AG10803 (cell line): ENCODE measurements at regions not wholly inside any gene's neighbourhood (a gene's known extent, or its start where the extent isn't known, plus 50 kb on each side); places are given as distances from the start of the nearest gene placed in this dataset.

Experiments used
- DNase-seq: peaks from one replicate; pipeline ENCODE4 v3.0.0; 2010; ENCODE audit warnings: low read depth
- H3K4me3 ChIP-seq: 2 replicates; pipeline ENCODE4 v1.5.1; 2011; ENCODE audit warnings: mild to moderate bottlenecking, low read length, control low read depth
- TF ChIP-seq, protein P1 (sequence below): conservative IDR thresholded peaks from 2 replicates; pipeline ENCODE4 v1.5.1; 2011; ENCODE audit warnings: mild to moderate bottlenecking, low read length, control low read depth, inconsistent platforms

DNA sequence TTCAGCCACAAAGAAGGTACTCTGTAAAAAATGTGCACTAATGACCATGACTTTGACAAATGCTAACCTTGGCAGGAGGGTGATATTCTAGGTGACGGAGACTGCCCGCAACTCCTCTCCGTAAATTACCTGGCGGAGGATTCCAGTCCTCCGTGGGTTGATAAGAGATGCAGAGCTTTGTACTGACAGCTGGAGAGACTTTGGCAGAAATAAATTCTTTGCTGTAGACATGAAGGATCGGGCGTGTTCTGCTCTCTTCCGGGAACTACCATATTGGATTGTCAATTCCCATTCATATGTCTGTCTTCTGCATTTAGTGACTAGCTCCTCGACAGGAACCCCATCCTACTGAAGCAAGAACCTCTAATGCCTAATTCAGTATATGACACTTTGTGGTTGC lies 158.3 kb upstream of the KAZN start:
- TF ChIP-seq, protein P1, sequence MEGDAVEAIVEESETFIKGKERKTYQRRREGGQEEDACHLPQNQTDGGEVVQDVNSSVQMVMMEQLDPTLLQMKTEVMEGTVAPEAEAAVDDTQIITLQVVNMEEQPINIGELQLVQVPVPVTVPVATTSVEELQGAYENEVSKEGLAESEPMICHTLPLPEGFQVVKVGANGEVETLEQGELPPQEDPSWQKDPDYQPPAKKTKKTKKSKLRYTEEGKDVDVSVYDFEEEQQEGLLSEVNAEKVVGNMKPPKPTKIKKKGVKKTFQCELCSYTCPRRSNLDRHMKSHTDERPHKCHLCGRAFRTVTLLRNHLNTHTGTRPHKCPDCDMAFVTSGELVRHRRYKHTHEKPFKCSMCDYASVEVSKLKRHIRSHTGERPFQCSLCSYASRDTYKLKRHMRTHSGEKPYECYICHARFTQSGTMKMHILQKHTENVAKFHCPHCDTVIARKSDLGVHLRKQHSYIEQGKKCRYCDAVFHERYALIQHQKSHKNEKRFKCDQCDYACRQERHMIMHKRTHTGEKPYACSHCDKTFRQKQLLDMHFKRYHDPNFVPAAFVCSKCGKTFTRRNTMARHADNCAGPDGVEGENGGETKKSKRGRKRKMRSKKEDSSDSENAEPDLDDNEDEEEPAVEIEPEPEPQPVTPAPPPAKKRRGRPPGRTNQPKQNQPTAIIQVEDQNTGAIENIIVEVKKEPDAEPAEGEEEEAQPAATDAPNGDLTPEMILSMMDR, result no peak
- no peak for DNase-seq
- no peak overlapping the region for H3K4me3 ChIP-seq

DNA sequence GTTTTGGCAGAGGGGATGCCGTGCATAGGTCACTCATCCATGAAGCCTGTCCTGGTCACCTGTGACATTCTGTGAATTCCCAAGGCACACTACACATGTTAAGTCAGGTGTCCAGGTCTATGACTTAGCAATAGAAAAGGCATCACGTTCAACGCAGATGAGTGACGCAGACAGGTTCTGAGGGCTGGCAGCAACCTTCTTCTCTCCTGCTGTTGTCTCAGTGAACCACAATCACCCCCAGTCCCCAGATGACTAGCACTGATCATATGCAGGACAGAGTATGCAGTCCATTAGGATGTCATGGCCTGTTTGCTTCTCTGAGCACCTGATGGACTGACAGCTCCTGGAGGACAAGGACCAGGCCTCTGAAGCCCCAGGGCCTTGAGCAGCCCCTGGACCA lies 157.8 kb upstream of the KAZN start:
- no peak for DNase-seq
- TF ChIP-seq, protein P1, result no peak
- H3K4me3 ChIP-seq, result no peak overlapping the region

DNA sequence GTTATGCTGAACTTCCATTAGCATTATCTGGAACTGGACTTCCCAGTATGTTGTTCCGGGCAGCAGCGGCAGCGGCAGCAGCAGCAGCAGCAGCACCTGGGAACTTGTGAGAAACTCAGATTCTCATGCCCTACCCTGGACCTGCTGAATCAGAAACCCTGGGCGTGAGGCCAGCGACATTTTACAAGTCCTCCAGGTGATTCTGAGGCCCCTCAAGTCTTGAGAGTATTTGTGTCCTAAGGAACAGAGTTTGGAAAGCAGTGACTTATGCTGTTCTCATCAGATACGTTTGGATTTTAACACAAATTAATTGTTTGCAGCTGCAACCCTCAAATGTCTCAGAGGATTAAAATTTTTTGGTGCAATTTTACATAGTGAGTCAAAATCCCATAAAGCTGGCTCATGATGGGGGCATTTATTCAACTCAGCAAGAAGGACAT lies 157.2 kb upstream of the KAZN start:
- H3K4me3 ChIP-seq, result no peak overlapping the region
- DNase-seq, result peak; percentile 90
- TF ChIP-seq, protein P1, result no peak

DNA sequence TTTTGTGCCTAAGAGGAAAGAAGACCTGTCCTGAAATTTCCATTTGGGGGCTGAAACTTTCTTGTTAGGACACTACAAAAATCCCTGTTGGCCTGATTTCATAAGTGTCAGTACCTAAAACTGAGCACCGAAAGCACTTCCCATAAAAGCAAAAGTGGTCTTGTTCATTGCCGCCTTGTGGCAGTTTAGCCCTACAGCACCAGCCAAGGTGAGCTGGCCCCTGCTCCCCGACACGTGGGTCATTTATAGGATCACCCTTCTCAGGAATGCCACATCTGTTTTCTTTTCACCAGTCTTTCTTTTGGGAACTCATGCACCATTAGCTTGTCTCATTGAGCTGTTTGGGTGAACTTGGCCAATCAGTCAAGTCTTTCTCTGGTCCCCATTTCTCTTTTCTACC lies 155.8 kb upstream of the KAZN start:
- no peak overlapping the region for H3K4me3 ChIP-seq
- DNase-seq, result no peak
- TF ChIP-seq, protein P1, result no peak

DNA sequence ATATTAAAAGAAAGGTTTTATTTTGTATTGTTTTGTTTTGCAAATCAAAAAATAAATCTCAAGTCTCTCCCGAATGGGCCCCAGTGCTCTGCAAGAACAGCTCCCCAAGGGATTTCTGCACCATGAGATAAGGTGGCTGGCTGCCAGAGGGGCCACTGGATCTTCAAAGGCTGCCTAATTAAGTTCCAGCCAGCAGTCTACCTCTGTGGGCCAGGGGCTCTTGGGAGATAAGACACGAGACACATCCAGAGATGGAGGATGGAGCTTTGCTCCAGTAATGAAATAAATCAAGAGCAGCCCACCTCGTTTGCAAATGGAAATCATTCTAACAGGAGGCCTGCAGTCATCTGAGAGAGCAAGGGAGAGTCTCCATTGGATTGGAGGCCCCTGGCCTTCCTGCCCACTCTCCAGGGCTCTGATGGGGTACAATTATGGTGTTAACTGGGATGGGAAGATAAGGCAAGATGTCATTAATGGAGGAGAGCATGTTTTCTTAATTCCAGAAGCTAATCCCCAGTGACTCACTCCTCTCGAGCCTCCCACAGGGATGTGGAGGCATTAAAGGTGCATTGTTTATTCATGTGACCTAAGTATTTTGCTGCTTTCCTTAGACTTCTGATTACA lies 155.2 kb upstream of the KAZN start:
- TF ChIP-seq, protein P1, result no peak
- DNase-seq, result peak; percentile 17

DNA sequence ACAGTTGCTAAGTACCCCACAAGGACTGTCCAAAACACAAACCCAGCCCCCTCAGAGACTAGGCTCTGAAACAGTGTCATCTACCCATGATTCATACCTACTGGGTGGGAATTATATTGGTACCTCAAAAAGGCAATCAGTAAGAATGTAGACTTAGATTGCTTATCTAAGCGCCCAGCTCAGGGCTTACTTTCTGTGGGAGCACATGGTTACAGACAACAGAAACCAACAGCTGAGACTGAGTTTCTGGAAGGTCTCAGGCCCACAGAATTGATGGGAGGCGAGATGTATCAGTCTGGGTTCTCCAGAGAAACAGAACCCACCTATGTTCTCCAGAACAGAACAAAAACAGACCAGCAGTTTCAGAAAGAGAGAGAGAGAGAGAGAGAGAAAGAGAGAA lies 147.3 kb upstream of the KAZN start:
- no peak overlapping the region for H3K4me3 ChIP-seq
- no peak for DNase-seq
- TF ChIP-seq, protein P1, result no peak

More for the DNA sequence above, 155.2 kb upstream of the KAZN start:
- H3K4me3 ChIP-seq, result no peak overlapping the region

DNA sequence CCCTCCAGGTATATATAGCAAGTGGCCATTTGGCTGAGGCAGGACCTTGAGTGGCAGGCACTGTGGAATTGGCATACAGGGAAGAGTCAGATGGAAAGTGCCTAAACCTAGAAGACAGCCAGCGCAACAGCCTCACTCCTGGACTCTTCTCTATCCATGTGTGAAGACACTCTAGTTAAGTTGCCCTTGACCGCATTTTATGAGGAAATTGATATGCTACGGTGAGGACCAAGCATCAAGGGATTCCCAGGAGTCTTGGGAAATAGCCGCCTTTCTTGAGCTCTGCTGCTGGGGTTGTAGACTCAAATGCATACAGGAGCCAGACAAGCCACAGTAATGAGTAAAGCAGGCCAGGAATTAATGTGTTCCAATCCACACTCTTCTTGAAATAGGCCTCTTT lies 145.9 kb upstream of the KAZN start:
- TF ChIP-seq, protein P1, result no peak
- H3K4me3 ChIP-seq, result no peak overlapping the region
- no peak for DNase-seq
